Stimulated activated effector memory CD8-positive, alpha-beta T cell treated with anti-CD3 and anti-CD28 coated beads, Interleukin-12 subunit alpha, Interleukin-12 subunit beta, amount 100 ng/mL, for 72 hours (primary cell): ENCODE measurements at regions not wholly inside any gene's neighbourhood (a gene's known extent, or its start where the extent isn't known, plus 50 kb on each side); places are given as distances from the start of the nearest gene placed in this dataset.

Experiments
- ATAC-seq: fragments of 150-1000 bp; cut with Tn5 transposase; 2 replicates; pipeline ENCODE4 v1.10.0; 2021
- DNase-seq, 2 donors: peaks; one replicate each; pipeline ENCODE4 v3.0.0; 2021 to 2022; ENCODE audit warnings: low spot score in 2 of 2
- H3K27ac Mint-ChIP-seq: one replicate; pipeline ENCODE4 v1.8.0; 2022; ENCODE audit warnings: mild to moderate bottlenecking, mixed read lengths
- H3K36me3 Mint-ChIP-seq: one replicate; pipeline ENCODE4 v1.8.0; 2022; ENCODE audit warnings: mild to moderate bottlenecking, mixed read lengths
- H3K4me1 Mint-ChIP-seq: one replicate; pipeline ENCODE4 v1.8.0; 2022; ENCODE audit warnings: mixed read lengths
- H3K4me3 Mint-ChIP-seq: one replicate; pipeline ENCODE4 v1.8.0; 2022; ENCODE audit warnings: mild to moderate bottlenecking, mixed read lengths
- H3K9me3 Mint-ChIP-seq: one replicate; pipeline ENCODE4 v1.8.0; 2022; ENCODE audit warnings: mixed read lengths

DNA sequence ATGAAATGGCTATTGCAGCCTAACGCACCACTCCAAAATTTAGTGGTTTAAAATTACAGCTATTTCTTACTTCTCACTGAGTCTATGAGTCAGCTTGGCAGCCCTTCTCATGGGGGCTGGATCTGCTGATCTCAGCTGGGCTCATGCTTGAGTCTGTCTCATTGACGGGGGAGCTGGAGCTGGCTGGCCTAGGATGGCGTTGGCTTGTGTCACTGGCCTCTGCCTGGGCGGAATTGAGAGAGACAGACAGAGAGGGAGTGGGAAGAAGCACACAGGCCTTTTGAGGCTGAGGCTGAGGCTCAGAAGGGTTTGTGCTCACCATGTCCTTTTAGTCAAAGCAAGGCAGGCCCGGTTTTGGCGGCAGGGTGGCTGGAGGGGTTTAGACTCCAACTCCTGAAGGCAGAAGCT, 412.1 kb upstream of the MYT1L start:
- ATAC-seq (no peak), DNase-seq (no peak)
- H3K4me3 Mint-ChIP-seq = no peak overlapping the region
- H3K9me3 Mint-ChIP-seq = peaks cover 11% of the 10 kb centered on the region
- H3K27ac Mint-ChIP-seq = no peak overlapping the region
- no peaks in the 10 kb centered on the region for H3K4me1 Mint-ChIP-seq
- H3K36me3 Mint-ChIP-seq = no peaks in the 10 kb centered on the region

DNA sequence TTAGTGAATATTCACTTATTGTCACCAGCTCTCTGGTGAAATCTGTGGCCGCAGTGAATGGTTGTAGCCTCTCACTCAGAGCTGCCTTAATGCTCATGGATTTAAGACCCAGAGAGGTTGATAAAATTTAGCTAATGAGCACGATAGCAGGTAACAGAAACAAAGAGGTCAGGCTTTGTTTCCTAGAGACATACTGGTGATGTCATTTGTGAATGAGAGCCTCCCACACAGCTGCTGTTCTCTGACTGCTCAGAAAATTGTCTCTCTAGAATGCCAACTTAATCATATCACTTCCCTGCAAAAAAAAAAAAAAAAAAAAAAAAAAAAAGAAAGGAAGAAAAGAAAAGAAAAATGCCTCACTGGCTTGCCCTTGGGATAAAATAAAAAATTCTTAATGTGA, 411.7 kb upstream of the MYT1L start:
- DNase-seq = no peak
- H3K4me3 Mint-ChIP-seq = no peak overlapping the region
- no peaks in the 10 kb centered on the region for H3K4me1 Mint-ChIP-seq
- no peak for ATAC-seq
- no peak overlapping the region for H3K27ac Mint-ChIP-seq
- H3K9me3 Mint-ChIP-seq = peaks cover 11% of the 10 kb centered on the region
- no peaks in the 10 kb centered on the region for H3K36me3 Mint-ChIP-seq

DNA sequence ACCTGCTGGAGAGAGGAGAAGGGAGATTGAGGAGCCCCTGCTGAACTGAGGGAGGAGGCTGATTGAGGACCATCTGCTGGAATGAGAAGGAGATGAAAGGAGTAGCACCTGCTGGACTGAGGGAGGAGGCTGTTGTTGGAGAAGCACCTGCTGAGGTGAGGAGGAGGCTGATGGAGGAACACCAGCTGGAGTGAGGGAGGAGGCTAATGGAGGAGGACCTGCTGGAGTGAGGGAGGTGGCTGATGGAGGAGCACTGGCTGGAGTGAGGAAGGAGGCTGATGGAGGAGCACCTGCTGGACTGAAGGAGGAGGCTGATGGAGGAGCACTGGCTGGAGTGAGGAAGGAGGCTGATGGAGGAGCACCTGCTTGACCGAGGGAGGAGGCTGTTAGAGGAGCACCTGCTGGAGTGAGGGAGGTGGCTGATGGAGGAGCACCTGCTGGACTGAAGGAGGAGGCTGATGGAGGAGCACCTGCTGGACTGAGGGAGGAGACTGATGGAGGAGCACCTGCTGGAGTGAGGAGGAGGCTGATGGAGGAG, 409.2 kb upstream of the MYT1L start:
- no peak for DNase-seq
- H3K36me3 Mint-ChIP-seq = no peaks in the 10 kb centered on the region
- no peaks in the 10 kb centered on the region for H3K4me1 Mint-ChIP-seq
- peaks cover 11% of the 10 kb centered on the region for H3K9me3 Mint-ChIP-seq
- ATAC-seq = no peak
- H3K4me3 Mint-ChIP-seq = no peak overlapping the region
- no peak overlapping the region for H3K27ac Mint-ChIP-seq

DNA sequence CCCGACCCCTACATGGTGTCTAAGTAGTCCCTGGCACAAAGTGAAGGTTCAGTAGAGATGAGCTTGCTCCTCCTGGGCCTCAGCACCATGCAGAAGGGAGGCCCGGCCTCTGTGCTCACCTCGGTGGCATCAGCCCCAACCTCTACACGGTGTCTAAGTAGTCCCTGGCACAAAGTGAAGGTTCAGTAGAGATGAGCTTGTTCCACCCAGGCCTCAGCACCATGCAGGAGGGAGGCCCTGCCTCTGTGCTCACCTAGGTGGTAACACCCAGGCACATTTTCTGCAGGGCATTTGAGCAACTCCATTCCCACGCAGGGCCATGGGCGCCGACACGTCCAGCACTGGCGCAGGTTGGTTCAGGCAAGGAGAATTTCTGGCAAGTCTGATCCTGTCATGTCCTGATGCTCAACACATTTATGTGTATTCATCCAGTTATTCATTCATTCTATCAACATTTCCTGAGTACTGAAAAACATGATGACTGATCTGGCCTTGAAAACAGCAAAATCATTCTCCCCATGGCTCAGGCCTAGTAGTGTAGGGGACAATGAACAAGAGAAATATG, 408.2 kb upstream of the MYT1L start:
- Mint-ChIP-seq H3K9me3 (peaks cover 11% of the 10 kb centered on the region), H3K4me1 (no peaks in the 10 kb centered on the region), H3K36me3 (no peaks in the 10 kb centered on the region), H3K27ac (no peak overlapping the region), H3K4me3 (no peak overlapping the region)
- DNase-seq = no peak
- ATAC-seq = no peak

DNA sequence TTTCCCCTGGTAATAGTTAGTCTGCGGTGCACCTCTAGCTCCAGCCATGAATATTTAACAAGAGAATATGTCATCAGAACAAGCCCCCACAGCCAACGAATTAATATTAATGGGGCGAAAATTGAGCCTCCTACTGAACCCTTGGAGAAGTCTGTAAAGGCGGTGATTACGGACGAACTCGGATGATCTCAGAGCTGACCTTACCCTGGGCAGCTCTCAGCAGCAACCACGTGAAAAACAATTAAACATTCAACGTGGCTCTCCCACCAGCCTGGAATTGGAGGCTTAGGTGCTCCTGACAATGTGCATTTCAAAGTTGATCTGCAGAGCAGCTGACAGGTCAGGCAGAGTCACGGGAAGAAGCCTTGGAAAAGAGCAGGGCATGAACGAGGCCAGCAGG, 407.6 kb upstream of the MYT1L start:
- ATAC-seq (no peak), DNase-seq (no peak)
- Mint-ChIP-seq H3K36me3 (no peaks in the 10 kb centered on the region), H3K4me3 (no peak overlapping the region), H3K4me1 (no peaks in the 10 kb centered on the region), H3K27ac (no peak overlapping the region), H3K9me3 (peaks cover 11% of the 10 kb centered on the region)

DNA sequence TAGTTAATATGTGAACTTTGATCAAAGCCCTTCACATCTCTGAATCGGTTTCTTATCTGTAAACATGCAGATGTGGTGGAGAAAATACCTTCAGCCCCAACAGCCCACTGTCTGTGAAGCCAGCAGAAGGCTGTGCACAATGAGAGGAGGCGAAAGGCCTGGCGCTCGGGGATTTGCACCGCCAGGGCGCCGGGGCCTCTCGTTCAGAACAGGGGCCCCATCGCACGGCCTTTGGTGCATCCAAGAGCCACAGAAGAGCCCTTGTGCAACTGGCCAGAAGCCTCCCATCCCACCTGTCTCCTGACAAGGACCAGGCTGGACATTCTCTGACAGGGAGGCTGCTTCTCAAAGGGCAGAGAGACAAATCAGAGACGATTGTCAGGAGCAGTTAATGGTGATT, 407.2 kb upstream of the MYT1L start:
- ATAC-seq (no peak), DNase-seq (no peak)
- peaks cover 11% of the 10 kb centered on the region for H3K9me3 Mint-ChIP-seq
- no peak overlapping the region for H3K27ac Mint-ChIP-seq
- no peaks in the 10 kb centered on the region for H3K4me1 Mint-ChIP-seq
- H3K4me3 Mint-ChIP-seq = no peak overlapping the region
- H3K36me3 Mint-ChIP-seq = no peaks in the 10 kb centered on the region

DNA sequence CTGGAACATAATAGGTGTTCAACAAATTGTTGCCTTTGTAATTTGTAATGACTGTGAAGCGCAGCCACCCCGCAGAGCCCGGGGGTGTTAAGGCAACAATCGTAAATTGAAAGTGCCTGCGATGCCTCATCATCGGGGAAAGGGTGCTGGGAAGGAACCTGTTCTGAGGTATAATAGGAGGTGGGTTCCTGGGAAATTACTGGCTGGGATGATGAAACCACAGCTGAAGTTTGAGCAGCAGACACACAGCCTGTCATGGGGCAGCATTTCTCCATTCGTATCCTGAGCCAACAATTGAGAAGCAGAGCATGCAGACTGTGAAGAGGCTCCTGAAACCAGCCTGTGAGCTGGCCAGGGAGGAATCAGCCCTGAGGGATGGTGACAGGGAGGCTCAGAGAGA, 404.0 kb upstream of the MYT1L start:
- Mint-ChIP-seq H3K9me3 (peaks cover 5% of the 10 kb centered on the region), H3K27ac (no peak overlapping the region), H3K4me1 (no peaks in the 10 kb centered on the region), H3K4me3 (no peak overlapping the region), H3K36me3 (no peaks in the 10 kb centered on the region)
- no peak for ATAC-seq
- no peak for DNase-seq

DNA sequence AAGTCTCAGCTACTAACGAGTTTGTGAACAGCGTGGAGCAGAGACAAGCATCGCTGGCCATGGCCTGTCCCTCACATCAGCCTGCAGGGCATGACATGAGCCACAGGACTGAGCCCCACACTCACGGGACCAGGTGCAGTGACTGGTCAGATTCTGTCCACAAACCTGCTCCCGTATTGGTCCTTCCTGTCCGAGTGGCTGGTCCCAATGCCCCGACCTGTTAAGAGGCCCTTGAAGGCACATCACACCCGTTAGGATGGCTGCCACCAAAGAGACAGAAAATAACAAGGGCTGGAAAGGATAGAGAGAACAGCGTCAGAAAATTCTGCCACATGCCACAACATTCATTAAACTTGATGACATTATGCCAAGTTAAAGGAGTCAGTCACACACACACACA, 403.2 kb upstream of the MYT1L start:
- no peaks in the 10 kb centered on the region for H3K36me3 Mint-ChIP-seq
- no peak for ATAC-seq

DNA sequence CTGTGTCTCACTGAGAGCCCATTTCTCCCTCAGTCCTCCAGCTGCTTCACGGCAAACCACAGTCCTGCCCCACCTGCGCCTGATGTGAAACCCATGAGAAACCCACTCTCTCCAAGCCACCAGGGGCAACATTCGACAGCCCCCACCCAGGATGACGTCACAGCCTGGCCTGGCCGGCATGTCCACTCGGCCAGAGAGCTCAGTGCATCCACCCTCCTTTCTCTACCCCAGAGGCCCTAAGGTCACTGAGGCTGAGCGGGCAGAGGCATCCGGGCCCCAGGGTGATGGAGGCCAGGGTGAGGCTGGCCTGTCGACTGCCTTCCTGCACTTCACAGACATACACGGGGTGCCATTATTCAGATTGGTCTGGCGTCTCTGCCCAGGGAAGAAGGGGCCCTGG, 402.7 kb upstream of the MYT1L start:
- H3K27ac Mint-ChIP-seq = no peak overlapping the region
- no peaks in the 10 kb centered on the region for H3K4me1 Mint-ChIP-seq
- no peaks in the 10 kb centered on the region for H3K36me3 Mint-ChIP-seq
- no peak for ATAC-seq
- no peak for DNase-seq
- no peaks in the 10 kb centered on the region for H3K9me3 Mint-ChIP-seq
- no peak overlapping the region for H3K4me3 Mint-ChIP-seq

More for the DNA sequence above, 403.2 kb upstream of the MYT1L start:
- no peaks in the 10 kb centered on the region for H3K9me3 Mint-ChIP-seq
- no peak overlapping the region for H3K4me3 Mint-ChIP-seq
- H3K4me1 Mint-ChIP-seq = no peaks in the 10 kb centered on the region
- H3K27ac Mint-ChIP-seq = no peak overlapping the region
- DNase-seq = no peak

DNA sequence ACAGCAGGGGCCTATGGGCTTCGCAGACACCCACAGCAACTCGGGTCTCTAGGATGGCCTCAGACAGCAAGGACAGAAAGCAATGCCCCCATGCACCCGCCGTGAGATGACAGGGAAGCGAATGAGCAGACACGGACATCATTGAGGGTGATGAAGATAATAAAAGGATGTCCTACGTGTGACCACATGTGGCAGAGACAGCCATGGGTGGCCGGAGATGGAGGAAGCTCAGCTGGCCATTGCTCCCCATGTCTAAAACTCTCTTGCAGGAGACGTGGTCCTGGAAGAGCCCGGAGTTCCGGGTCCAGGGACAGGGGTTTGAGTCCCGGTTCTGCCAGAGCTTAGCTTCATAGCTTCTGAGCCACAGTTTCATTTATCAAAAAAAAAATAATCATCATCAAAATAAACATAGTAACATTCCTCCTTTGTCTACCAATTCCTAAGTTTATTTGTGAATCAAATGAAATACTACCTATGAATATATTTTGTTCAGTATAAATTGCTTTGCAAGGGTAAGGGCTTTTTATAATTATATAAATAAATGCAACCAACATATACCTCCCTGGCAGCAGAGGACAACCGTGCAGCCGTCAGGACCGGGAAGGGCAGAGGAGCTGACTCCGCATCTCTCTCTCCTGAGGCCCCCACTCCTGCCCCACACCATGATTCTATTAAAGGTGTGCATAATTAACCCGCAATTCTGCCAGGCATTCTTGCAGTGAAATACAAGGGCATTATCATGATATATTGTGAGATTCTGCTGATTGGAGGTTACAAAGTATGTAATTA, 401.4 kb upstream of the MYT1L start:
- no peak for DNase-seq
- Mint-ChIP-seq H3K9me3 (no peaks in the 10 kb centered on the region), H3K4me1 (no peaks in the 10 kb centered on the region), H3K4me3 (no peak overlapping the region), H3K36me3 (no peaks in the 10 kb centered on the region), H3K27ac (no peak overlapping the region)
- no peak for ATAC-seq

DNA sequence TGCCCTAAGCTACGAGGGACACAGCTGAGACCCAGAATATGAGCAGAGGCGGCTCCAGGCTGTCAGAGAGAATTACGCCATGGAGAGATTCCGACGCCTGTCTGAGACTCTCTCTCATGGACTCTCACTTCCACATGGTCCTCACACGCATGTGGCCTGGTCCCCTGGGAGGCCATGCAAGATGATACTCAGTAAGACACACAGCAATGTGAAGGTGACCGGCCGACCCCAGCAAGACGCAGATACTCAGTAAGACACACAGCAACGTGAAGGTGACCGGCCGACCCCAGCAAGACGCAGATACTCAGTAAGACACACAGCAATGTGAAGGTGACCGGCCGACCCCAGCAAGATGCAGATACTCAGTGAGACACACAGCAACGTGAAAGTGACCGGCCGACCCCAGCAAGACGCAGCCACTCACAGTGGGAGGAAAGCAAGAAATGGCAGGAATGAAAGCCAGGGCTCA, 400.8 kb upstream of the MYT1L start:
- H3K4me3 Mint-ChIP-seq = no peak overlapping the region
- no peaks in the 10 kb centered on the region for H3K36me3 Mint-ChIP-seq
- H3K9me3 Mint-ChIP-seq = no peaks in the 10 kb centered on the region
- no peak overlapping the region for H3K27ac Mint-ChIP-seq
- ATAC-seq (no peak), DNase-seq (no peak)
- H3K4me1 Mint-ChIP-seq = no peaks in the 10 kb centered on the region

DNA sequence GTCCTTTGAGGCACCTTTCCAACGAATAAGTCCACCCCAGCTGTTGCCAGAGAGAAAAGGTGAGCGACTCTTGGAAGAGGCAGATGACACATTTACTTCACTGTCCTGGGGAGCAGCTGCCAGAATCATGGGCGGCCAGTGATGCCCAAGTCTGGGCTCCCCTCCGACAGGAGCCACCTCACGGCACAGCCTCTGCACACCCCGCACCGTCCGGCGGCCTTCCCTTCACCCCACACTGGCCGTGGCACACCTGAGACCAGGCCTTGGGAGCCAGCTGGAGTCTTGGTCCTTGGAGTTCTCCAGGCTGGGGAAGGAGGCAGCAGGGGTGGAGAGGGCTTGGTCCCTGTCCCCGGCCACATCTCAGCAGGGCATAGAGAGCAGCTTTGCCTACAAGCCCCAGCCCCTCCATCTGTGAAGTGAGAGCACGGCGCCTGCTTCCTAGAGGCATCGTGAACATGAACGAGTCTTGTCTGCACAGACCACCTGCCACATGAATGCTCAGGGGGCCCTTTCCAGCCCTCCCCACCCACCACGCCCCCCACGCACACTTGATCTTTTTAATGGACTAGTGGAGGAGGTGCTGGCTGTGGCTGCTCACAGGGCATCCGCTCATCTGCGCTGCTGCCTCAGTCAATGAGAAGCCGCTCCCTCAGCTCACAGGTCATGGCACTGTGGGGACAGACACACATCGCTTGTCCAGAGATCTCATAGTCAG, 400.2 kb upstream of the MYT1L start:
- ATAC-seq = no peak
- no peaks in the 10 kb centered on the region for H3K36me3 Mint-ChIP-seq
- H3K4me1 Mint-ChIP-seq = no peaks in the 10 kb centered on the region
- H3K27ac Mint-ChIP-seq = no peak overlapping the region
- H3K9me3 Mint-ChIP-seq = no peaks in the 10 kb centered on the region
- DNase-seq = no peak
- H3K4me3 Mint-ChIP-seq = no peak overlapping the region

DNA sequence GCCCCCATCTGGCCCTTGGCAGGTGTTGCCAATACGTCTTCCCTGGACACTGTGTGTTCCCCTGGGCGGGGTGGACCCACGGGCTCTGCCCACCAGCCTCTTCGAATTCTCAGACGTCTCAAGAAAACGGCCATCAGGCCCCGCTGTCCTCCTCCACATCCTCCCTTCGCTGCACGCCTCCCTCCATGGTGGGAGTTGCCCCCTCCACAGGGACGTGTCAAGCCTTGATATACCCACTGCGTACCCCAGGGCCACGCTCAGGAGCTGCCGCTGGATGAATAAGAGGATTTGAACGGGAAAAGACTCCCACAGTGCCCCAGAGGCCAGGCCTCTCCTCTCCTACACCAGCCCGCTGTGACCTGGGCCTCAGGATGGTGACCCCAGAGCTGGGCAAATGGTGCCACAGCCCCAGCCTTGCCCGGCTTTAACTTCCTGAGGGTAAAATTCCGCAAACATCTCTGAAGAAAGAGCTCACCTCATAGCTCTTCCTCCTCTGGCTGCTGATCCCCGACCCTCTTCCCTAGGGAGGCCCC, 399.3 kb upstream of the MYT1L start:
- Mint-ChIP-seq H3K4me1 (no peaks in the 10 kb centered on the region), H3K27ac (no peak overlapping the region), H3K36me3 (no peaks in the 10 kb centered on the region), H3K4me3 (no peak overlapping the region), H3K9me3 (no peaks in the 10 kb centered on the region)
- ATAC-seq (no peak), DNase-seq (no peak)

DNA sequence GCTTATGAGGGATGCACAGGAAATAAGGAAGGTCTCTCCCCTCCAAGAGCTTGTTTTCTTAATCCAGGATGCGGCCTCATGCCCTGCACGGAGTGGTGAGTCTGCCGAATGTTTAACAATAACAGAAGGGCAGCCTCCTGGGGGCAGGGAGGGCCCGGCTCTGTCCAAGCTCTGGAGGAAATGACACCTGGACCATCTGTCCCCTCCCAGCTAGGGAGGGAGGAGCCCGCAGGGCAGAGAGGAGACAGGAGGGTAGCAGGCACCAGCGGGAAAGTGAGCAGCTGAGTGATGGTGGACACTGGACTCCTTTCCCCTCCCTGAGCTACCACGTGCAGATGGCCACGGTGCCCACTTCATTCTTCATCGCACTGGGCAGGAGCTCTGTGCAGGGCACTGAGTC, 398.2 kb upstream of the MYT1L start:
- ATAC-seq = no peak
- H3K4me3 Mint-ChIP-seq = no peak overlapping the region
- H3K27ac Mint-ChIP-seq = no peak overlapping the region
- H3K4me1 Mint-ChIP-seq = no peaks in the 10 kb centered on the region
- no peaks in the 10 kb centered on the region for H3K9me3 Mint-ChIP-seq
- no peaks in the 10 kb centered on the region for H3K36me3 Mint-ChIP-seq
- DNase-seq = no peak

DNA sequence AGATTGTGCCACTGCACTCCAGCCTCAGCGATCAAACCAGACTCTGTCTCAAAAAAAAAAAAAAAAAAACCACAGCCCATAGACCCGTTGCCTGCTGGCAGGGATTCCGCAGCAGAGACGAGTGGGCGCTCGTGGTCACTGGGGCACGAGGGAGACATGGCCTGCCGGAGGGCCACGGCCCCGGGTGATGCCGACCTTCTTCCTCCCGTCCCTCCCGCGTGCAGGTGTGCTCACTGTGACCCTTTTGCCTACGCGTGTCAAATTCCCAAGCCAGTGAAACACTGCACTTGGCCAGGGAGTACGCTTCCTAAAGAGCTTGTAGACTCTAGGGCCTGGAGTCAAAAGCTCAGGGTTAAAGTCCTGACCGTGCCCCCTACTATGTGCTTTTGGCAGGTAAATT, 397.6 kb upstream of the MYT1L start:
- no peak overlapping the region for H3K4me3 Mint-ChIP-seq
- H3K4me1 Mint-ChIP-seq = no peaks in the 10 kb centered on the region
- DNase-seq (no peak), ATAC-seq (no peak)
- no peaks in the 10 kb centered on the region for H3K36me3 Mint-ChIP-seq
- H3K9me3 Mint-ChIP-seq = no peaks in the 10 kb centered on the region
- H3K27ac Mint-ChIP-seq = no peak overlapping the region
